HepG2 (cell line): ENCODE measurements at regions not wholly inside any gene's neighbourhood (a gene's known extent, or its start where the extent isn't known, plus 50 kb on each side); places are given as distances from the start of the nearest gene placed in this dataset.

Experiments
- ARNT2 ChIP-seq: sonication (generic); formaldehyde crosslinking; IDR thresholded peaks from 2 replicates; pipeline ENCODE4 v1.8.0; 2022; ENCODE audit warnings: mild to moderate bottlenecking, low read depth, missing genetic modification reagents, moderate library complexity
- EZH2 ChIP-seq: conservative IDR thresholded peaks from 2 replicates; pipeline ENCODE4 v1.6.1; 2012; ENCODE audit warnings: mild to moderate bottlenecking, low read depth, low read length, moderate library complexity
- FOXP1 ChIP-seq, 2 experiments: fragments of 450-650 bp in 1 of 2; IDR thresholded peaks; 2 replicates each; pipeline ENCODE4 v1.6.1; 2017 to 2018; ENCODE audit warnings: antibody characterized with exemption in 1 of 2
- FOXP4 ChIP-seq: sonication (generic); formaldehyde crosslinking; IDR thresholded peaks from 2 replicates; pipeline ENCODE4 v1.4.0; 2020; ENCODE audit warnings: missing genetic modification reagents
- HCFC1 ChIP-seq: fragments of 150-350 bp; IDR thresholded peaks from 2 replicates; pipeline ENCODE4 v1.6.1; 2014; ENCODE audit warnings: low read depth, low read length
- MYC ChIP-seq: sonication (generic); formaldehyde crosslinking; IDR thresholded peaks from 2 replicates; pipeline ENCODE4 v1.9.0; 2021; ENCODE audit warnings: missing genetic modification reagents, borderline replicate concordance
- NFATC3 ChIP-seq: sonication (generic); formaldehyde crosslinking; IDR thresholded peaks from 2 replicates; pipeline ENCODE4 v1.5.1; 2020; ENCODE audit warnings: mild to moderate bottlenecking, missing genetic modification reagents
- RAD21 ChIP-seq: fragments of 450-650 bp; formaldehyde crosslinking; IDR thresholded peaks from 2 replicates; pipeline ENCODE4 v1.5.0; 2020; ENCODE audit warnings: mild to moderate bottlenecking

GRCh38 chr3:159657629-159658028 lies 331.0 kb upstream of the IL12A start:
- TF ChIP-seq MYC (CRISPR knock-in tag) (no peak), ARNT2 (no peak), RAD21 (no peak), FOXP1 (IDR thresholded peaks at IDR 0.05) (no peak), FOXP1 (CRISPR knock-in tag; IDR thresholded peaks at IDR 0.05) (no peak), EZH2 (no peak), FOXP4 (CRISPR knock-in tag) (no peak), NFATC3 (CRISPR knock-in tag) (no peak), HCFC1 (no peak)
